PFSK-1 (cell line): ENCODE measurements at regions not wholly inside any gene's neighbourhood (a gene's known extent, or its start where the extent isn't known, plus 50 kb on each side); places are given as distances from the start of the nearest gene placed in this dataset.

Experiments
- FOXP2 ChIP-seq: optimal IDR thresholded peaks from 2 replicates; pipeline ENCODE3; 2011; ENCODE audit warnings: borderline replicate concordance, control low read depth, inconsistent platforms; ENCODE audit not compliant: insufficient read depth; ENCODE audit errors: extremely low read length, extremely low read depth
- POLR2AphosphoS5 ChIP-seq: IDR thresholded peaks from 2 replicates; pipeline ENCODE4 v1.6.1; 2012; ENCODE audit warnings: low read depth, mild to moderate bottlenecking, control low read depth, low read length, moderate library complexity
- SIN3A ChIP-seq: IDR thresholded peaks from 2 replicates; pipeline ENCODE4 v1.6.1; 2012; ENCODE audit warnings: mild to moderate bottlenecking, low read length, moderate library complexity, borderline replicate concordance; ENCODE audit not compliant: insufficient read depth
- TAF1 ChIP-seq: IDR thresholded peaks from 2 replicates; pipeline ENCODE4 v1.6.1; 2012; ENCODE audit warnings: low read length, control low read depth, borderline replicate concordance; ENCODE audit not compliant: insufficient read depth
- TF ChIP-seq, protein P1 (sequence below), 2 experiments: IDR thresholded peaks; 2 replicates each; pipeline versions ENCODE4 v1.6.1 to v1.8.0; 2011 to 2012; ENCODE audit warnings: low read depth in 2 of 2, low read length in 2 of 2, control low read depth in 1 of 2, inconsistent platforms in 1 of 2, mild to moderate bottlenecking in 1 of 2, moderate library complexity in 1 of 2; ENCODE audit not compliant: insufficient read depth in 1 of 2

DNA sequence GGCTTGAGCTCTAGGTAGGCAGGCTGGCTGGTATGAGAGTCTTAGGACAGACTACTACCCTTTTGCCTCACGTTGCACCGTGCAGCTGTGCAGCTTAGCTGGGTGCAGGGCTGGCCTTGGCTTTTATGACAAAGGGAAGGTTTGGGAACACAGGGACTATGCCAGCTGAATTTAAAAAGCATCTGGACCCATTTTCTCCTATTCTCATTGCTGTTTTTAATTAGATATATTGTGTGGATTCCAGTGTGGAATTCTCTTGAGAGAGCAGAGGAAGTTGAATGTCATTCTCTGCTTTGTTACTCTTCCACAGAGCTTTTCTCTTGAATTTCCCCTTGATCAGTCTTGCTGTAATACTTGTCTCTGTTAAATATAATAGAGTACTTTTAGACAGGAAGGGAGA is 192.7 kb downstream of the ZNF330 start:
- TF ChIP-seq SIN3A (no peak), POLR2AphosphoS5 (no peak), FOXP2 (no peak), TAF1 (no peak)
- TF ChIP-seq, protein P1, sequence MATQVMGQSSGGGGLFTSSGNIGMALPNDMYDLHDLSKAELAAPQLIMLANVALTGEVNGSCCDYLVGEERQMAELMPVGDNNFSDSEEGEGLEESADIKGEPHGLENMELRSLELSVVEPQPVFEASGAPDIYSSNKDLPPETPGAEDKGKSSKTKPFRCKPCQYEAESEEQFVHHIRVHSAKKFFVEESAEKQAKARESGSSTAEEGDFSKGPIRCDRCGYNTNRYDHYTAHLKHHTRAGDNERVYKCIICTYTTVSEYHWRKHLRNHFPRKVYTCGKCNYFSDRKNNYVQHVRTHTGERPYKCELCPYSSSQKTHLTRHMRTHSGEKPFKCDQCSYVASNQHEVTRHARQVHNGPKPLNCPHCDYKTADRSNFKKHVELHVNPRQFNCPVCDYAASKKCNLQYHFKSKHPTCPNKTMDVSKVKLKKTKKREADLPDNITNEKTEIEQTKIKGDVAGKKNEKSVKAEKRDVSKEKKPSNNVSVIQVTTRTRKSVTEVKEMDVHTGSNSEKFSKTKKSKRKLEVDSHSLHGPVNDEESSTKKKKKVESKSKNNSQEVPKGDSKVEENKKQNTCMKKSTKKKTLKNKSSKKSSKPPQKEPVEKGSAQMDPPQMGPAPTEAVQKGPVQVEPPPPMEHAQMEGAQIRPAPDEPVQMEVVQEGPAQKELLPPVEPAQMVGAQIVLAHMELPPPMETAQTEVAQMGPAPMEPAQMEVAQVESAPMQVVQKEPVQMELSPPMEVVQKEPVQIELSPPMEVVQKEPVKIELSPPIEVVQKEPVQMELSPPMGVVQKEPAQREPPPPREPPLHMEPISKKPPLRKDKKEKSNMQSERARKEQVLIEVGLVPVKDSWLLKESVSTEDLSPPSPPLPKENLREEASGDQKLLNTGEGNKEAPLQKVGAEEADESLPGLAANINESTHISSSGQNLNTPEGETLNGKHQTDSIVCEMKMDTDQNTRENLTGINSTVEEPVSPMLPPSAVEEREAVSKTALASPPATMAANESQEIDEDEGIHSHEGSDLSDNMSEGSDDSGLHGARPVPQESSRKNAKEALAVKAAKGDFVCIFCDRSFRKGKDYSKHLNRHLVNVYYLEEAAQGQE (IDR thresholded peaks at IDR 0.05; ENCODE audit: insufficient read depth in 1 of 2, low read depth in 2 of 2, low read length in 2 of 2), result no peak

DNA sequence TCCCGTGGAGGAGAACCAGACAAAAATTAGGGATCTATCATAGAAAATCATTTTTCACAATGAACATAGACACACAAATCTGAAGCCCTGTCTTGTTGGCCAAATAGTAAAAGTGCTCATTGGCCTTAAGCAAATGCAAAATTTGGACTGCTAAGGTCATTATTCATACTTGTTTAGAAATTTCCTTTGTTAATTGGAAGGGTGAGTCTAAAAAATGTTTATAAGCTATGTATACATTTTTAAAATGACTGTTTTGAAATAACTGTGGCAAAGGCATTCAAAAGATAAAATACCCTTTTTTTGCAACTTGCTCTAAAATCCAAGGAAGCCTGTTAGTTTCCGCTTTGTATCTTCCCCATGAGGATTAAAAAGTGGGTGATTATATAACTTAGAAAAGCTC is 195.0 kb downstream of the ZNF330 start:
- TF ChIP-seq, protein P1 (IDR thresholded peaks at IDR 0.05; ENCODE audit: insufficient read depth in 1 of 2, low read depth in 2 of 2, low read length in 2 of 2), result no peak
- TF ChIP-seq FOXP2 (no peak), SIN3A (no peak), TAF1 (no peak), POLR2AphosphoS5 (no peak)

DNA sequence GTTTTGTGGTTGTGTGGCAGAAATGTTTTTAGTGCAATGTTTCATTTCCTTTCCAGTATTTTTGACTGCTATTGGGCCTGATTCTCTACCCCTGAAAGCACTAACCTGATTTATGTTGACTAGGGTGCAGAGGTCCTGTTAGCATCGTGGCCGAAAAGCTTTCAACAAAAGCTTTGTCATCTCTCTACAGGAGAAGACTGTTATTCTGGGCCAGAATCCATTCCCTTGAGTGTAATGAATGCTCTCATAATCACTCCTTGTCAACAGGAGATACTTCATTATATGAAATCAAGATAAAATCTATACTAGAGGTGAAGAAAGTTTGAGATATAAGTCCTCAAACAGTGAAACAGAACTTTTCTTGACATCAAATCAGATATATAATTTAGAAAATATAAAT is 195.5 kb downstream of the ZNF330 start:
- no peak for TF ChIP-seq FOXP2

DNA sequence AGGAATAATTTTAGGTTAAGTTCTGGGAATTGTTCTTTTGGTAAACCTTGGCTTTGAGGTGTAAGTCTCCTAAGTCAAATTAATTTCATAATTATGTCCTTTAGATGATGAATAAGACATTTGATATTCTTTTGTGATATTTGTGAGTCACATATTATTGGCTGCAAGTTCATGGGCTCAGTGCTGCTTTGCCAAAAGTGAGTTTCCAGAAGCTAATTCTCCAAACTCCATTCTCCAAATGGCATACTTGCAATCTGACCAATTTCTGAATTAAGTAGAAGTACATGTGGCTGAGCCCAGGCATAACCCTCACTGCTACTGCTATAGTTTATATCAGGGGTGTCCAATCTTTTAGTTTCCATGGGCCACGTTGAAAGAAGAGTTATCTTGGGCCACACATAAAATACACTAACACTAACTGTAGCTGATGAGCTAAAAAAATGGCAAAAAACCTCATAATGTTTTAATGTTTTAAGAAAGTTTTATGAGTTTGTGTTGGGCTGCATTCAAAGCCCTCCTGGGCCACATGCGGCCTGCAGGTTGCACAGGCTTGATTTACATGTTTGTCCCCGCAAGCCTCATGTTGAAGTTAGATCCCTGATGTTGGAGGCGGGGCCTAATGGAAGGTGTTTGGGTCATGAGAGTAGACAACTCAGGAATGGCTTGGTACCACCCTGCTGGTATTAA is 196.1 kb downstream of the ZNF330 start:
- TF ChIP-seq FOXP2 (no peak), TAF1 (no peak), SIN3A (no peak), POLR2AphosphoS5 (no peak)
- TF ChIP-seq, protein P1 (IDR thresholded peaks at IDR 0.05; ENCODE audit: insufficient read depth in 1 of 2, low read depth in 2 of 2, low read length in 2 of 2), result no peak

DNA sequence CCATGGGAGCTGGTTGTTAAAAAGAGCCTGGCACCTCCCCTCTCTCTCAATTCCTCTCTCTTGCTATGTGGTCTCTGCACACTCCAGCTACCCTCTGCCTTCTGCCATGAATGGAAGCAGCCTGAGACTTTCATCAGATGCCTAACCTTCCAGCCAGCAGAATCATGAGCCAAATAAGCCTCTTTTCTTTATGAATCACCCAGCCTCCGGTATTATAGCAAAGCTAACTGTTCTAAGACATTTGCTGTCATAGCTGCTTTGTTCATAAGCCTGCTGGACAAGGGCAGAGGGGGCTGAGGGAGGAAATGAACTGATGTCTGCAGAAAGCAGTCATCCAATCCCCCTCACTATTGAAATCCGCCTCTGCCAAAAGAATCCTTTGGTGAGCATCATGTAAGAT is 196.7 kb downstream of the ZNF330 start:
- TF ChIP-seq TAF1 (no peak), FOXP2 (no peak), POLR2AphosphoS5 (no peak), SIN3A (no peak)
- TF ChIP-seq, protein P1 (IDR thresholded peaks at IDR 0.05; ENCODE audit: insufficient read depth in 1 of 2, low read depth in 2 of 2, low read length in 2 of 2), result no peak
